GM21717 (cell line): ENCODE measurements at regions not wholly inside any gene's neighbourhood (a gene's known extent, or its start where the extent isn't known, plus 50 kb on each side); places are given as distances from the start of the nearest gene placed in this dataset.

Source experiments
- ATAC-seq: cut with Tn5 transposase; IDR thresholded peaks from one replicate; pipeline ENCODE4 v1.9.1; 2021; ENCODE audit warnings: mild to moderate bottlenecking, moderate library complexity; ENCODE audit not compliant: unreplicated experiment

DNA sequence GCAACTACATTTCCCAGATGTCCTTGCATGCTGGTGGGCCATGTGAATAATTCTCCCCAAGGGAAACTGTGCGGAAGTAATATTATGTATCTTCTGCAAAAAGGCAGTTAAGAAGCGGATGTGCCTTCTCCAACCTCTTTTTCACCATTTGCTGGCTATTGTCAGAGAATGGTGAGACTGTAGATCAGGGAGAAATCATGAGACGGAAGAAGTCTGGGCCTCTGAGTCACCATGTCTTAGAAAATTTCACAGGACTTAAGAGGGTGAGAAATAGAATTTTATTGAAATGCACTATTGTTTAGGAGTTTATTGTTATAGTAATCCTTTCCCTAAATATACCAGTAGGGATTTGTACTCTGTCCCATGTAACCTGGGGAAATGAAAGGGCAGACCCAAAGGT, 298.7 kb upstream of the ZC3H12C start:
- ATAC-seq, result no peak

DNA sequence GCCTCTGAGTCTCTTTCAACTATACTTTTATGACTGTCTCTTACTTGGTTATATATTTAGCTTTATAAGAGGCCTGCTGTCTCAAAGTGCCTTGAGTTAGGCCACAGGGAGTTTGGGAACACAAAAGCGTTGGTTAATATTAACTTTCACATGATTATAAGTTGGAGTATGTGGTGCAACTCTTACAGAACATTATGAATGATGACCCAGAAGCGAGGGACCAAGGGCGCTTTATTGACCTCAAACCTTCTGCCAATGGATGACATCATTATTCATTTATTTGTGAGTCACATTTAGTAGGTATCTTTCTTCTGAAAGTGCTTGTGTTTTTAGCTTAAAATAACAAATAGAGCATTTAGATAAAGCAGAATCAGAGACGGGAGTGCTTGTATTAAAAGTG, 298.0 kb upstream of the ZC3H12C start:
- ATAC-seq, result no peak

GRCh38 chr11:109796253-109796652, 296.9 kb upstream of the ZC3H12C start:
- no peak for ATAC-seq

GRCh38 chr11:109798521-109798920, 294.7 kb upstream of the ZC3H12C start:
- ATAC-seq, result no peak

DNA sequence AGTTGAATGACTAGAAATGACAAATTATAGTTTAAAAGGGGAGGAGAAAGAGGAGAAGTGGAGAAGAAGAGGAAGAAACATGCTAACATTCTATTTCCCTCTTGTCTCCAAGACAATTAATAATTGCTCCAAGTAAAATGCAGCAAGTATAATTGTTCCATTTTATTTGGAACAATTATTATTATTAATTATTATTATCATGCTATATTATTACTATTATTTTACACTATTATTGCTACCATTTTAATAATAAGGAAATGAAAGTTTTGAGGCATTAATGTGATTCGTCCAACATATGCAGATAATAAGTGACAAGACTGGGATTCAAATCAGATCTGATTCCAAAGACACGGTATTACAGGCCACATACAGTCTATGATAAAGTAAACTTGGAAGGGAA, 293.6 kb upstream of the ZC3H12C start:
- no peak for ATAC-seq

DNA sequence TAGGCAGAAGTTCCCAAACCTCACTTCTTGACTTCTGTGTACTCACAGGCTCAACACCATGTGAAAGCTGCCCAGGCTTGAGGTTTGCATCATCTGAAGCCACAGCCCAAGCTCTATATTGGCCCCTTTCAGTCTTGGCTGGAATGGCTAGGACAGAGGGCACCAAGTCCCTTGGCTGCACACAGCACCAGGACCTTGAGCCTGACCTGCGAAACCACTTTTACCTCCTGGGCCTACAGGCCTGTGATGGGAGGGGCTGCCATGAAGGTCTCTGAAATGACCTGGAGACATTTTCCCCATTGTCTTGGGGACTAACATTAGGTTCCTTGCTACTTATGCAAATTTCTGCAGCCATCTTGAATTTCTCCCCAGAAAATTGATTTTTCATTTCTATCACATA, 288.3 kb upstream of the ZC3H12C start:
- ATAC-seq, result no peak

DNA sequence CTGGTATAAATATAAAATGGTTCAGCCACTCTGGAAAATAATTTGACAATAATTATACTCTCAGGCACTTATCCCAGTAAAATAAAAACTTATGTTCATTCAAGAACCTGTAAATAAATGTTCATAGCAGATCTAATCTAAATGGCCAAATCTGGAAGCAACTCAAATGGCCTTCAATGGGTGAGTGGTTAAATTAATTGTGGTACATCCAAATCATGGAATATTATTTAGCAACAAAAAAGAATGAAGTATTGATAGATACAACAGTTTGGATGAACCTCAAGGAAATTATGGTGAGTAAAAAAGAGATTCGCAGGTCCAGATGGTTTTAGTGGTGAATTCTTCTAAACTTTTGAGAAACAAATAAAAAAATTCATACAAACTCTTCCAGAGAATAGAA, 287.0 kb upstream of the ZC3H12C start:
- ATAC-seq, result no peak

GRCh38 chr11:109808569-109808968, 284.6 kb upstream of the ZC3H12C start:
- ATAC-seq, result no peak

- no peak for ATAC-seq
Observed at GRCh38 chr11:109814824-109815223, 278.4 kb upstream of the ZC3H12C start.

DNA sequence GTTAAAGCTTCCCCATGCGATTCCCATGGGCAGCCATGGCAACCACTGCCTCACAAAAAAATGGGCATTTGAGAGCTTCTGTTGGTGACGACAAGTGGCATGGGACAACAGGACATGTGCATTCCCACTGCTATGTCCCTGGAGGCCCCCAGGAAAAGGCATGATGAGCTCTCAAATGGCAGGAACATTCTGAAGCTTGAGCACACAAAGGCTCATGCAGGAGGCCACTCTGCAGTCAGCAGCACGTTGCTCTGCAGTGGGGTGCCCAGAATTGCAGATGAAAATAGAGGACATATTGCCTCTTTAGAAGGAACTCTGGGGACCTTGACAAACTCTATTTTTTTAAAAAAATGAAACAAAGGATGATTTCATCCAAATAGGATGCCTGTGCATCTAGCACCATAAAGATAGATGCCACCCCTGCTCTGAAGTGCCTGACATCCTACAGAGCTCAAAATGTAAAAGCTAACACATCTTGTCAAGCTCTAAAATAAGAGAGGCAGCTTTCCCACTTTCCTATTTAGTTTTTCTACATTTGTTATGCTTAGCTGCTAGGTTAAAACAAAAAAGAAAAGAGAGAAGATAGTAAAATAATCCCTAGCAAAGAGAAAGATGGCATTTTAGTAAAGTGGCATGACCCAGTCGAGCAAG, 277.6 kb upstream of the ZC3H12C start:
- ATAC-seq, result no peak

GRCh38 chr11:109818290-109818689, 274.9 kb upstream of the ZC3H12C start:
- ATAC-seq, result peak; percentile 62

DNA sequence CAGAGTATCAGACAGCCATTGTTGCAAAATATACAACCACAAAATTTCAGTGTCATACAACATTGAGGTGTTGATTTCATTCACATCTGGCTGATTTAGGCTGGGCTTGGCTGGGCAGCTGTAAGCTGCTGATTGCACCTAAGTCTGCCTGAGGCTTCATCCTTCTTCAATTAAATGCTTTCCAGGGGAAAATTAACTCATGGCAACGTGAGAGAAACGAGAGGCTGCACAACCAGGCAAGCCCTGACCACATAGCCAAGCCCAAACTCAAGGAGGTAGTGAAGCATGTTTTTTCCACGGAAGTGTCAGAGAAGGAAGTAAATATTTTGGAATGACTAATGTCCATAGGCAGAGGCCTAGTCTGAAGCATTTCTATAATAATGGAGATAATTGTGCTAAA, 273.8 kb upstream of the ZC3H12C start:
- no peak for ATAC-seq

GRCh38 chr11:109821511-109821910, 271.7 kb upstream of the ZC3H12C start:
- no peak for ATAC-seq

GRCh38 chr11:109822436-109823102, 270.6 kb upstream of the ZC3H12C start:
- no peak for ATAC-seq

GRCh38 chr11:109828387-109828786, 264.8 kb upstream of the ZC3H12C start:
- no peak for ATAC-seq

DNA sequence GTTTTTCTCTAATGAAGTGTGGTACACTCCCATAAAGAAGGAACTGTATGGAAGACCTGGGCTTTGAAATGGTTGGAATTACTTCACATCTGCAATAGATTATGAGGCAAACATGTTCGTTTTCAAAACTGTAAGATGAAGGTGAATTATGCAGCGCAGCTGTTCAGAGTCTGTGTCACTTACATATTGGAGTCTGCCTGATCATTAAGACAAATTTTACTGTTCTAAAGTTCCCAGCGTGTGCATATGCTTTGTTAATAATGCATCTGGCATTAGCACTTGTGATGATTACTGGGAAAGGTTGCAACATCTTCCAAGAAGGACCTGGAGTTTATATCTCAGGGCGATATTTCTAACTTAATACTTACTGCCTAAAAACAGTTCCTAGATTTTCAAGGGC, 255.2 kb upstream of the ZC3H12C start:
- no peak for ATAC-seq

- no peak for ATAC-seq
Observed at GRCh38 chr11:109845437-109845836, 247.8 kb upstream of the ZC3H12C start.

- ATAC-seq, result no peak
Observed at GRCh38 chr11:109847621-109848020, 245.6 kb upstream of the ZC3H12C start.

GRCh38 chr11:109849051-109849450, 244.1 kb upstream of the ZC3H12C start:
- ATAC-seq, result no peak

- no peak for ATAC-seq
Observed at GRCh38 chr11:109849946-109850345, 243.2 kb upstream of the ZC3H12C start.

DNA sequence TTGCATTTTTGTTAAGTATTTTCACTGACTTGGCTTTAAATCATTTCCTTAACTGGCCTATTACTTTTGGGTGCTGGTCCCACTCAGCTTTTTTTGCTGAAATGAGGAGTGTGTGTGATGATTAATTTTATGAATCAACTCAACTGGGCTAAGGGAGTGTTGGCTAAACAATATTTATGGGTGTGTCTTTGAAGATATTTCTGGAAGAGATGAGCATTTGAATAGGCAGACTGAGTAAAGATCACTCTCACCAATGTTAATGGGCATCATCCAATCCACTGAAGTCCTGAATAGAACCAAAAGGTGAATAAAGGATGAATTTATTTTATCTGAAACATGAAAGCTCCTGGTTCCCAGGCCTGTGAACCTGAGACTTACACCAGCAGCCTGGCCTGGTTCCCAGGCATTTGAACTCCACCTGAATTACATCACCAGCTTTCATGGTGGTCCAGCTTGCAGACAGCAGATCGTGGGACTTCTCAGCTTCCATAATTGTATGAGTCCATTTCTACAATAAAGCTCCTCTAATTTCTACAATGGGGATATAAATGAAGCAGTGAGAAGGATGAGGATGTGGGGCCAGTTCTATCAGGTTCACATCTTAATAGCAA, 241.3 kb upstream of the ZC3H12C start:
- ATAC-seq, result no peak

DNA sequence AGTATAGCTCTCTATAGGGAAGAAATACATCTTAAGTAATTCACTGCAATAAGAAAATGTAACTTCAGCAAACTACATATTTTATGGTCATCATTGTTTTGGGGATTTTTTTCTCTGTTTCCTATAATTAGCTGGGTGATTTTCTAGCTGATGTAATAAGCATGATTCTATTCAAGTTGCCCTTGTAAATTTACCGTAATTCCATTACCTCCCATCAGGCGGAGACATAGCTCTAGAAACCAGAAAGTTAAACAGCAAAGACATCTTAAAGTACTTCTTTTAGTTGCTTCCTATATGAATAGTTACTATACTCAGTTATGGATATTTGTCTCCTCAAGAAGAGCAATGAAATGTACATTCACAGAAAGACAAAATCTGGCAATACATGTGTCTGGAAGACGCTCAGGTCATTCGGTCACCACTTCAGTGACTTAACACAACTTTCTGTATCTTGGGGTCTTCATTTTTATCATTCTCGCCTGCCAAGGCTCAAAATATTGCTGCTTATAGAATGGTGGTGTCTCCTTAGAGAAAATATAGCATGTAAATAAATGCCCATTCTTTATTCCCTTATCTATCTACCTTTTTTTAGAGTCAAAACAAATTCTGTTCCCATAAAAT, 239.9 kb upstream of the ZC3H12C start:
- peak; percentile 64 for ATAC-seq
